Stomach smooth muscle (tissue), 2 donors: ENCODE measurements at regions not wholly inside any gene's neighbourhood (a gene's known extent, or its start where the extent isn't known, plus 50 kb on each side); places are given as distances from the start of the nearest gene placed in this dataset.

ENCODE experiments used
- H3K27ac ChIP-seq: one replicate; pipeline ENCODE4 v1.7.0; 2013; ENCODE audit warnings: mild to moderate bottlenecking, low read length, inconsistent platforms
- H3K27me3 ChIP-seq, 2 donors: one replicate each; pipeline ENCODE4 v1.7.0; 2013; ENCODE audit warnings: low read length in 2 of 2; ENCODE audit not compliant: insufficient read depth in 2 of 2, control insufficient read depth in 1 of 2
- H3K36me3 ChIP-seq, 2 donors: one replicate each; pipeline ENCODE4 v1.7.0; 2013; ENCODE audit warnings: low read length in 2 of 2; ENCODE audit not compliant: control insufficient read depth in 2 of 2, insufficient read depth in 2 of 2
- H3K4me1 ChIP-seq: one replicate; pipeline ENCODE4 v1.7.0; 2013; ENCODE audit warnings: low read length; ENCODE audit not compliant: control insufficient read depth, insufficient read depth
- H3K4me3 ChIP-seq, 2 donors: one replicate each; pipeline ENCODE4 v1.7.0; 2013; ENCODE audit warnings: low read length in 2 of 2
- H3K9ac ChIP-seq, 2 donors: one replicate each; pipeline ENCODE4 v1.7.0; 2013; ENCODE audit warnings: low read length in 2 of 2, mild to moderate bottlenecking in 1 of 2
- H3K9me3 ChIP-seq, 2 donors: one replicate each; pipeline ENCODE4 v1.7.0; 2013; ENCODE audit warnings: low read length in 2 of 2; ENCODE audit not compliant: control insufficient read depth in 2 of 2
- donor health status: healthy.
- donor health status: Pancreatic carcinoma.

- H3K4me1 ChIP-seq: no peaks in the 10 kb centered on the region
- no peaks in the 10 kb centered on the region for H3K9me3 ChIP-seq
- no peak overlapping the region for H3K9ac ChIP-seq
- H3K36me3 ChIP-seq: no peaks in the 10 kb centered on the region
- H3K27ac ChIP-seq: no peak overlapping the region
- H3K4me3 ChIP-seq: no peak overlapping the region
- no peaks in the 10 kb centered on the region for H3K27me3 ChIP-seq
Observed at GRCh38 chr10:4775808-4776207, 50.2 kb upstream of the AKR1E2 start.

GRCh38 chr10:4772202-4772570 lies 53.8 kb upstream of the AKR1E2 start:
- Histone ChIP-seq H3K9me3 (no peaks in the 10 kb centered on the region), H3K4me3 (no peak overlapping the region), H3K27ac (no peak overlapping the region), H3K36me3 (no peaks in the 10 kb centered on the region), H3K4me1 (no peaks in the 10 kb centered on the region), H3K9ac (no peak overlapping the region), H3K27me3 (no peaks in the 10 kb centered on the region)

DNA sequence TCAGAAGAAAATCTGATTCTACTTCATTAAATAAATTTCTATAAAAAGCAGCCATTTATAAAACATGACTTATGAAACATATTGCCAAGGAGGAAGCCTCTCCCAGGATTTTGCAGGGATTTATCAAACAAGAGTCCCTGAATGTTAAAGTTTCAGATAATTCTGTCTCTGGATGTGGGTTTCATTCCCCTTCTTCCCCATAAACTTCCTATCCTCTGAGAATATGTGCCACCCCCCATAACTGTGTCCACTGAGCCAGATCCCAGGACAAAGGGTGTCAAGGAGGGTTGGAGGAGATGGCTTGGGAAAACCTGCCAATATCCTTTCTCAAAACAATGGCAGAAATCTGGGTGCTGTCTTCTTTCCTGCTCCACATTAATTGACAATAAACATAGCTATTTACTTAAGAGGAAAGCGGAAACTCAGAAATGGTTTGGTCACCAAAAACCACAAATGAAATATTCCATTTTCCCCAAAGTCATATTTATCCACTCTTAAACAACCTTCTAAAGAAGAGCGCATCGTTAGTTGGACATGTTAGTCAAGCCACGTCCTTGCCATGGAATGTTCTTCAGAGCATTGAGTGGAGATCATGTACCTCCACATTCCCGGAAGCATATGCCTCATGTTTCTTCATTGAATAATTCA lies 54.3 kb upstream of the AKR1E2 start:
- Histone ChIP-seq H3K27me3 (no peaks in the 10 kb centered on the region), H3K9me3 (no peaks in the 10 kb centered on the region), H3K4me1 (peaks cover 2% of the 10 kb centered on the region), H3K36me3 (no peaks in the 10 kb centered on the region), H3K27ac (no peak overlapping the region), H3K9ac (no peak overlapping the region), H3K4me3 (no peak overlapping the region)

GRCh38 chr10:4770801-4771553 lies 55.0 kb upstream of the AKR1E2 start:
- no peak overlapping the region for H3K4me3 ChIP-seq
- no peak overlapping the region for H3K9ac ChIP-seq
- no peak overlapping the region for H3K27ac ChIP-seq
- H3K9me3 ChIP-seq: no peaks in the 10 kb centered on the region
- H3K36me3 ChIP-seq: no peaks in the 10 kb centered on the region
- H3K4me1 ChIP-seq: peaks cover 7% of the 10 kb centered on the region
- H3K27me3 ChIP-seq: no peaks in the 10 kb centered on the region

DNA sequence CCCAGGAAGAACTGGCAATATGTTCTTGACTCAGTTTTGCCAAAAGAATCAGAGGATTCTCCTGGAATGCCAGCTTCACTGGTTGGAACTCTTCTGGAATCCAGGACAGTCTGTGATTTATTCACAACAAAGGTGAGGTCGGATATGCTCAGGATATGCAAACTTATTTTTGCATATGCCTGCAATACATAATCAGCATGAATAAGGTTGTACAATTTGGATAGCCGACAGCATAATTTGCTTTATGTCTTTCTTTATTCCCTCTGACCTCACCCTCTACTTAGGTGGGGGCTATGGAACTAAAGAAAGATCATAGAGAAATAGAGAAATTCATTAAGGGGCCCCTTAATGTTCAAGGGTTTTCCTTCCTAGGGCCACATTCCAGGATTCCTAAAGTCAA lies 57.6 kb upstream of the AKR1E2 start:
- Histone ChIP-seq H3K27me3 (no peaks in the 10 kb centered on the region), H3K4me1 (peaks cover 7% of the 10 kb centered on the region), H3K4me3 (no peak overlapping the region), H3K9me3 (no peaks in the 10 kb centered on the region), H3K9ac (no peak overlapping the region), H3K27ac (no peak overlapping the region), H3K36me3 (no peaks in the 10 kb centered on the region)

DNA sequence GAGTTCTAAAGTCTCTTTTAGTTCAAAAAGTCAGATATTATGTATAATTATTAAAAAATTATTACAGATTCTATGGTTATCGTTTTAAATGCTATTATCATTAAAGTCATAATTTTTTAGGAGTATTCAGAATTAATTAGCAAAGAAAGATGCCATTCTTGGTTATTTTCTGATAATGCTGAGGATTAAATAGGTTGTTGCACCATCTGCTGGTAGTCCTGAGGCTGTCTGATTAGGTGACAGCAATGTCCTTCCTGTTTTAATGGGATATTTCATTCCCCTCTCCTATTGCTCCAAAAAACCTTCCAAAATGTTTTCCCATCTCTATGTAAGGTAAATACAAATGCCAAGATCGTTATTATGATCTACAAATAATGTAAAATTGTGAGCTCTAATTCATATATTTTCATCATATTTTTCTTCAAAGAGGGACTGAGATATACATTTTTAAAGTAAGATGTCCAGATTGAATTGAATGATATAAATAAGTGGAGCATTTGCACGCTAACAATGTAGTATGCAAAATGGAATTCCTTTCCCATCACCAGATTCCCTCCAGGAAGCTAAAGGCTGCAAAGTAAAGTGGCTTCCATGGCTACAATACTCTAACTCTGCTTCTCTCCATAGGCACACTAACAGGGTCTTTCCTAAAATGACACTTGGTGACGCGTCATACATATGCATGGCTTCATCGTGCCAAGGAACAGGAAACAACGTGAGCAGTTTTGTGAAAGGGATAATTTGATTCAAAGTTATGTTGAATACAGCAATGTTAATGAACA lies 58.8 kb upstream of the AKR1E2 start:
- peaks cover 7% of the 10 kb centered on the region for H3K4me1 ChIP-seq
- H3K36me3 ChIP-seq: no peaks in the 10 kb centered on the region
- no peak overlapping the region for H3K9ac ChIP-seq
- H3K9me3 ChIP-seq: no peaks in the 10 kb centered on the region
- no peaks in the 10 kb centered on the region for H3K27me3 ChIP-seq
- H3K4me3 ChIP-seq: no peak overlapping the region
- H3K27ac ChIP-seq: no peak overlapping the region

DNA sequence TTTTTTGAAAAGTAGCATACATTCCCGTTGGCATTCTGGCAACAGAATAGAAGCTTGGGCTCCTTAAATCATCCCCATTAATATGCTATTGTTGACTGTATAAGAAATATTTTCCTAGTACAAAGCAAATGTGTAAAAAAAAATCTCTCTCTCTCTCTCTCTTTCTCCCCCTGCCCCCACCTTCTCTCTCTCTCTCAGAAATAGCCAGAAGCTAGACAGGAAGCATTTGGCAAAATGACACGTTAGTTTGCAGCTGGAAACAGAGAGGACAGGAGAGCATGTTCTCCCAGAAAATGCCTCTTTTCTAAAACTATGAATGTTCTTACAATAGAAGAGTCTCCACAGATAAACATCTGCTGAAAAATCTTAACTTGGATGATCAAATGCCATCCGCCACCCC lies 59.6 kb upstream of the AKR1E2 start:
- Histone ChIP-seq H3K36me3 (no peaks in the 10 kb centered on the region), H3K4me3 (no peak overlapping the region), H3K27ac (no peak overlapping the region), H3K27me3 (no peaks in the 10 kb centered on the region), H3K9me3 (no peaks in the 10 kb centered on the region), H3K4me1 (peaks cover 7% of the 10 kb centered on the region), H3K9ac (no peak overlapping the region)

GRCh38 chr10:4765428-4765827 lies 60.6 kb upstream of the AKR1E2 start:
- Histone ChIP-seq H3K27ac (no peak overlapping the region), H3K36me3 (no peaks in the 10 kb centered on the region), H3K27me3 (no peaks in the 10 kb centered on the region), H3K9ac (no peak overlapping the region), H3K4me1 (peaks cover 7% of the 10 kb centered on the region), H3K4me3 (no peak overlapping the region), H3K9me3 (no peaks in the 10 kb centered on the region)

- Histone ChIP-seq H3K36me3 (no peaks in the 10 kb centered on the region), H3K9me3 (no peaks in the 10 kb centered on the region), H3K27ac (no peak overlapping the region), H3K9ac (no peak overlapping the region), H3K4me3 (no peak overlapping the region), H3K4me1 (peaks cover 7% of the 10 kb centered on the region), H3K27me3 (no peaks in the 10 kb centered on the region)
Observed at GRCh38 chr10:4763960-4764428, 62.0 kb upstream of the AKR1E2 start.

GRCh38 chr10:4763513-4763912 lies 62.5 kb upstream of the AKR1E2 start:
- Histone ChIP-seq H3K9me3 (no peaks in the 10 kb centered on the region), H3K4me1 (peaks cover 7% of the 10 kb centered on the region), H3K27ac (no peak overlapping the region)

More at GRCh38 chr10:4763513-4763912, 62.5 kb upstream of the AKR1E2 start:
- Histone ChIP-seq H3K36me3 (no peaks in the 10 kb centered on the region), H3K4me3 (no peak overlapping the region), H3K9ac (no peak overlapping the region), H3K27me3 (no peaks in the 10 kb centered on the region)
